ENCODE measurements at regions not wholly inside any gene's neighbourhood (a gene's known extent, or its start where the extent isn't known, plus 50 kb on each side); places are given as distances from the start of the nearest gene placed in this dataset.
"Not testable (repeated sequence)": the region's sequence is repeated elsewhere in the genome, so short reads cannot be mapped to it uniquely, and the experiment has no call there.

DNA sequence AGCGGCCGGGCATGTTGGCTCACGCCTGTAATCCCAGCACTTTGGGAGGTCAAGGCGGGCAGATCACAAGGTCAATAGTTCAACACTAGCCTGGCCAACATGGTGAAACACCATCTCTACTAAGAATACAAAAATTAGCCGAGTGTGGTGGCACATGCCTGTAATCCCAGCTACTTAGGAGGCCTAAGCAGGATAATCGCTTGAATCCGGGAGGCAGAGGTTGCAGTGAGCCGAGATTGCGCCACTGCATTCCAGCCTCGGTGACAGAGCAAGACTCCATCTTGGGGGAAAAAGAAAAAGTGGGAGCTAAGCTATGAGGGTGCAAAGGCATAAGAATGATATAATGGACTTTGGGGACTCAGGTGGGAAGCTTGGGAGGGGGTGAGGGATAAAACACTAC, 55.9 kb upstream of the SLC2A1 start:
- H3K9me2 ChIP-seq (ENCODE audit: insufficient read depth); H3K4me3 ChIP-seq (replicated peaks in 1 of 2; ENCODE audit: low read depth in 1 of 2, low read length in 2 of 2); H4K20me1 ChIP-seq (ENCODE audit: insufficient read depth); H3K36me3 ChIP-seq (ENCODE audit: control insufficient read depth in 1 of 2, insufficient read depth in 2 of 2, low read length in 2 of 2); H2AFZ ChIP-seq (ENCODE audit: low read depth, low read length, poor library complexity, severe bottlenecking); BruUV-seq (replicated peaks); RAD21 ChIA-PET (ENCODE audit: low non-redundant PET in 1 of 2, low total read pairs in 2 of 2, uncharacterized antibody in 2 of 2, unreplicated experiment in 2 of 2); ATAC-seq; H3K79me2 ChIP-seq (ENCODE audit: insufficient read depth, low read length); CTCF ChIA-PET; DNase-seq (ENCODE audit: low read depth, low spot score); H3K9me3 ChIP-seq (ENCODE audit: control insufficient read depth in 1 of 2, insufficient read depth in 1 of 2, low read depth in 1 of 2, low read length in 2 of 2); H3K4me2 ChIP-seq (ENCODE audit: low read length); POLR2A ChIA-PET; H3K9ac ChIP-seq (ENCODE audit: low read length); H3K27ac ChIP-seq (ENCODE audit: low read depth, low read length); intact Hi-C loops (cut with micrococcal nuclease); H3K27me3 ChIP-seq (ENCODE audit: insufficient read depth, low read length): not testable (repeated sequence)
- peaks cover 12 to 28% of the 10 kb centered on the region in 2 experiments for H3K4me1 ChIP-seq (ENCODE audit: control insufficient read depth in 1 of 2, insufficient read depth in 2 of 2, low read length in 2 of 2)

DNA sequence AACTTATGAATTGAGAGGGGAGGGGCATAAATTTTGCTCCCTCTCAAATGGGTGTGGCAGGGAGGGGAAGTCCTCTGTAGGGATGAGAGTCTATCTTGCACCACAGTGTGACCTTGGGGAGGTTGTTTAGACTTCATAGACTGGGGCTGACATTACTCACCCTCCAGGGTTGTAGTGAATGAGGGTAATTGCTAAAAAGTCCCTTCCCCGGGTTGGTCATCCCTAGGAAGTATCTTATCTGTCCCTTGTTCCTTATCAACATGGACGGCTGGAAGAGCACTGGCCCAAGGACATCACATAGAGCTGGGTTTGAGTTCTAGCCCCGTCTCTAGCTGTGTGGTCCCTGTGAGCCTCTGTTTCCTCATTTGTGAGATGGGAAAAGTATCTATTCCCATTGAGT, 52.4 kb upstream of the SLC2A1 start:
- ChIA-PET RAD21 (ENCODE audit: low non-redundant PET in 1 of 2, low total read pairs in 2 of 2, uncharacterized antibody in 2 of 2, unreplicated experiment in 2 of 2) (no interaction called here), CTCF (no interaction called here), POLR2A (no interaction called here)
- Histone ChIP-seq H2AFZ (ENCODE audit: low read depth, low read length, poor library complexity, severe bottlenecking) (no peak overlapping the region), H3K27ac (ENCODE audit: low read depth, low read length) (no peak overlapping the region), H3K4me3 (replicated peaks in 1 of 2; ENCODE audit: low read depth in 1 of 2, low read length in 2 of 2) (no peak overlapping the region), H3K36me3 (ENCODE audit: control insufficient read depth in 1 of 2, insufficient read depth in 2 of 2, low read length in 2 of 2) (no peaks in the 10 kb centered on the region), H3K4me2 (ENCODE audit: low read length) (no peak overlapping the region), H3K4me1 (ENCODE audit: control insufficient read depth in 1 of 2, insufficient read depth in 2 of 2, low read length in 2 of 2) (peaks cover 40 to 62% of the 10 kb centered on the region in 2 experiments), H3K27me3 (ENCODE audit: insufficient read depth, low read length) (no peaks in the 10 kb centered on the region), H4K20me1 (ENCODE audit: insufficient read depth) (no peaks in the 10 kb centered on the region), H3K9me3 (ENCODE audit: control insufficient read depth in 1 of 2, insufficient read depth in 1 of 2, low read depth in 1 of 2, low read length in 2 of 2) (no peaks in the 10 kb centered on the region), H3K9ac (ENCODE audit: low read length) (no peak overlapping the region), H3K79me2 (ENCODE audit: insufficient read depth, low read length) (no peaks in the 10 kb centered on the region), H3K9me2 (ENCODE audit: insufficient read depth) (no peaks in the 10 kb centered on the region)
- intact Hi-C loops (cut with micrococcal nuclease): no loop called here
- no peak for ATAC-seq
- BruUV-seq (replicated peaks): no TSS peak
- DNase-seq (ENCODE audit: low read depth, low spot score): no peak
- no peak for TF ChIP-seq POLR2AphosphoS5 (IDR thresholded peaks at IDR 0.05; ENCODE audit: low read depth, low read length)
- TF ChIP-seq SRF (IDR thresholded peaks at IDR 0.05; ENCODE audit: low read depth): no peak
- no peak for TF ChIP-seq SP1 (IDR thresholded peaks at IDR 0.05; ENCODE audit: low read depth)
- TF ChIP-seq, protein P1, sequence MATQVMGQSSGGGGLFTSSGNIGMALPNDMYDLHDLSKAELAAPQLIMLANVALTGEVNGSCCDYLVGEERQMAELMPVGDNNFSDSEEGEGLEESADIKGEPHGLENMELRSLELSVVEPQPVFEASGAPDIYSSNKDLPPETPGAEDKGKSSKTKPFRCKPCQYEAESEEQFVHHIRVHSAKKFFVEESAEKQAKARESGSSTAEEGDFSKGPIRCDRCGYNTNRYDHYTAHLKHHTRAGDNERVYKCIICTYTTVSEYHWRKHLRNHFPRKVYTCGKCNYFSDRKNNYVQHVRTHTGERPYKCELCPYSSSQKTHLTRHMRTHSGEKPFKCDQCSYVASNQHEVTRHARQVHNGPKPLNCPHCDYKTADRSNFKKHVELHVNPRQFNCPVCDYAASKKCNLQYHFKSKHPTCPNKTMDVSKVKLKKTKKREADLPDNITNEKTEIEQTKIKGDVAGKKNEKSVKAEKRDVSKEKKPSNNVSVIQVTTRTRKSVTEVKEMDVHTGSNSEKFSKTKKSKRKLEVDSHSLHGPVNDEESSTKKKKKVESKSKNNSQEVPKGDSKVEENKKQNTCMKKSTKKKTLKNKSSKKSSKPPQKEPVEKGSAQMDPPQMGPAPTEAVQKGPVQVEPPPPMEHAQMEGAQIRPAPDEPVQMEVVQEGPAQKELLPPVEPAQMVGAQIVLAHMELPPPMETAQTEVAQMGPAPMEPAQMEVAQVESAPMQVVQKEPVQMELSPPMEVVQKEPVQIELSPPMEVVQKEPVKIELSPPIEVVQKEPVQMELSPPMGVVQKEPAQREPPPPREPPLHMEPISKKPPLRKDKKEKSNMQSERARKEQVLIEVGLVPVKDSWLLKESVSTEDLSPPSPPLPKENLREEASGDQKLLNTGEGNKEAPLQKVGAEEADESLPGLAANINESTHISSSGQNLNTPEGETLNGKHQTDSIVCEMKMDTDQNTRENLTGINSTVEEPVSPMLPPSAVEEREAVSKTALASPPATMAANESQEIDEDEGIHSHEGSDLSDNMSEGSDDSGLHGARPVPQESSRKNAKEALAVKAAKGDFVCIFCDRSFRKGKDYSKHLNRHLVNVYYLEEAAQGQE (IDR thresholded peaks at IDR 0.05; ENCODE audit: low read depth): no peak
- TF ChIP-seq, protein P2, sequence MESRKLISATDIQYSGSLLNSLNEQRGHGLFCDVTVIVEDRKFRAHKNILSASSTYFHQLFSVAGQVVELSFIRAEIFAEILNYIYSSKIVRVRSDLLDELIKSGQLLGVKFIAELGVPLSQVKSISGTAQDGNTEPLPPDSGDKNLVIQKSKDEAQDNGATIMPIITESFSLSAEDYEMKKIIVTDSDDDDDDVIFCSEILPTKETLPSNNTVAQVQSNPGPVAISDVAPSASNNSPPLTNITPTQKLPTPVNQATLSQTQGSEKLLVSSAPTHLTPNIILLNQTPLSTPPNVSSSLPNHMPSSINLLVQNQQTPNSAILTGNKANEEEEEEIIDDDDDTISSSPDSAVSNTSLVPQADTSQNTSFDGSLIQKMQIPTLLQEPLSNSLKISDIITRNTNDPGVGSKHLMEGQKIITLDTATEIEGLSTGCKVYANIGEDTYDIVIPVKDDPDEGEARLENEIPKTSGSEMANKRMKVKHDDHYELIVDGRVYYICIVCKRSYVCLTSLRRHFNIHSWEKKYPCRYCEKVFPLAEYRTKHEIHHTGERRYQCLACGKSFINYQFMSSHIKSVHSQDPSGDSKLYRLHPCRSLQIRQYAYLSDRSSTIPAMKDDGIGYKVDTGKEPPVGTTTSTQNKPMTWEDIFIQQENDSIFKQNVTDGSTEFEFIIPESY (IDR thresholded peaks at IDR 0.05; ENCODE audit: extremely low read depth, insufficient replicate concordance, low read length): no peak
- no peak for TF ChIP-seq SIN3A (IDR thresholded peaks at IDR 0.05; ENCODE audit: low read depth)
- TF ChIP-seq ZNF274 (IDR thresholded peaks at IDR 0.05; ENCODE audit: low read depth, low read length): no peak
- no peak for TF ChIP-seq CEBPB (IDR thresholded peaks at IDR 0.05; ENCODE audit: low read depth)
- TF ChIP-seq, protein P3, sequence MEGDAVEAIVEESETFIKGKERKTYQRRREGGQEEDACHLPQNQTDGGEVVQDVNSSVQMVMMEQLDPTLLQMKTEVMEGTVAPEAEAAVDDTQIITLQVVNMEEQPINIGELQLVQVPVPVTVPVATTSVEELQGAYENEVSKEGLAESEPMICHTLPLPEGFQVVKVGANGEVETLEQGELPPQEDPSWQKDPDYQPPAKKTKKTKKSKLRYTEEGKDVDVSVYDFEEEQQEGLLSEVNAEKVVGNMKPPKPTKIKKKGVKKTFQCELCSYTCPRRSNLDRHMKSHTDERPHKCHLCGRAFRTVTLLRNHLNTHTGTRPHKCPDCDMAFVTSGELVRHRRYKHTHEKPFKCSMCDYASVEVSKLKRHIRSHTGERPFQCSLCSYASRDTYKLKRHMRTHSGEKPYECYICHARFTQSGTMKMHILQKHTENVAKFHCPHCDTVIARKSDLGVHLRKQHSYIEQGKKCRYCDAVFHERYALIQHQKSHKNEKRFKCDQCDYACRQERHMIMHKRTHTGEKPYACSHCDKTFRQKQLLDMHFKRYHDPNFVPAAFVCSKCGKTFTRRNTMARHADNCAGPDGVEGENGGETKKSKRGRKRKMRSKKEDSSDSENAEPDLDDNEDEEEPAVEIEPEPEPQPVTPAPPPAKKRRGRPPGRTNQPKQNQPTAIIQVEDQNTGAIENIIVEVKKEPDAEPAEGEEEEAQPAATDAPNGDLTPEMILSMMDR (IDR thresholded peaks at IDR 0.05 in 2 of 3, conservative IDR thresholded peaks at IDR 0.05 in 1 of 3; ENCODE audit: borderline replicate concordance in 1 of 3, insufficient read depth in 1 of 3, low read depth in 2 of 3, low read length in 2 of 3): no peak
- no peak for TF ChIP-seq EZH2phosphoT487 (IDR thresholded peaks at IDR 0.05; ENCODE audit: borderline replicate concordance)
- TF ChIP-seq ELF1 (IDR thresholded peaks at IDR 0.05; ENCODE audit: borderline replicate concordance, low read depth): no peak
- no peak for TF ChIP-seq EGR1 (IDR thresholded peaks at IDR 0.05; ENCODE audit: low read depth)

Measured in HCT116 (cell line).